GM12864 (cell line): ENCODE measurements at regions not wholly inside any gene's neighbourhood (a gene's known extent, or its start where the extent isn't known, plus 50 kb on each side); places are given as distances from the start of the nearest gene placed in this dataset.
A peak's percentile ranks its signal among the peaks of the same experiment; 100 is the strongest.

Source experiments
- DNase-seq: peaks from one replicate; pipeline ENCODE4 v3.0.0-alpha.2; 2011; ENCODE audit warnings: low read depth
- H3K4me3 ChIP-seq: 2 replicates; pipeline ENCODE4 v1.5.1; 2011; ENCODE audit warnings: mild to moderate bottlenecking, low read depth, low read length, control low read depth
- CTCF ChIP-seq: IDR thresholded peaks from 2 replicates; pipeline ENCODE4 v1.5.1; 2011; ENCODE audit warnings: low read depth, mild to moderate bottlenecking, moderate library complexity, low read length, control low read depth, inconsistent platforms; ENCODE audit errors: missing control alignments

DNA sequence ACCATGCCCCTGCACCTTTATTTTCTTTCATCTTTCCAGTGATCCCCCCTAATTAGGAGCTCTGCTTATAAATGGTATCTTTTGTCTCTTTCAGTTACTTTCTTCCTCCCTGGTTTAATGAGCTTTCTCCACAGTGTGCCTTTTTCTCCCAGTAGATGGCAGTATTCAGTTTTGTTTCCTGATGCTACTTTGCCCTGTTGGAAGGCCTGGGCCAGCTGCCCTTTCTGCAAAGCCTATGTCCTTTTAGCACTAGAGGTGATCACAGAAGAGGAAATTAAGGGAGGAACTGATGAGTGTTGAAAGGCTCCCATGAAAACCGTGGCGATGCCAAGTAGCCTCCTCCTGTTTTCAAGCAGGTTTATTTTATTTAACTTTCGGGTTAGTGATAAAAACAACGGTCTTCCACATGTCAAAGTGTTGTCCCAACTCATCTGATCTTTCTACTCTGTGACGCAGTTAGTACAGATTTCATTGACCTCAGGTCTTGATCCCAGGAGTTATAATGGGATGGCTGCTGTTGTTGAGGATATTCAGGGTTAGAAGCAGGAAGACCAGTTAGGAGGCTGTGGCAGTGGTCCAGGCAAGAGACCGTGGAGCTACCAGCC lies 184.2 kb upstream of the BMP2 start:
- no peak for DNase-seq
- H3K4me3 ChIP-seq = no peak overlapping the region
- TF ChIP-seq CTCF = peak; percentile 56

DNA sequence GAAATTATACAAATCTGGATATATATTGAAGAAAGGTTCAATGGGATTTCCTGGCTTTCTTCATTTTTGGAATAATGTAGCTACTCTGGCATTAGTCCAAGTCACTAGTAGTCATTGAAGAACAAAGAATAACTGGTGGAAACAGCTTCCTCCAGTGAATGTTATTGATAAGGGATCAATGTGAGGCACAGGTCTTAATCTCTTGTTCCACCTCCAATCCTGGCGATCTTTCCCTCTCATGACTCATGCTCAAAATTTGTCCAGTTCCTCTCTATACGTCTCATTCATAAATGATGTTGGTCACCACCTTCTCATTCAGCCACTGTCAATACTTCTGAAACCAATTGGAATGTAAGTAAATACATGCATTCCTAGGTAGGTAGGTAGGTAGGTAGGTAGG lies 185.0 kb upstream of the BMP2 start:
- no peak for DNase-seq
- no peak overlapping the region for H3K4me3 ChIP-seq
- TF ChIP-seq CTCF = no peak

DNA sequence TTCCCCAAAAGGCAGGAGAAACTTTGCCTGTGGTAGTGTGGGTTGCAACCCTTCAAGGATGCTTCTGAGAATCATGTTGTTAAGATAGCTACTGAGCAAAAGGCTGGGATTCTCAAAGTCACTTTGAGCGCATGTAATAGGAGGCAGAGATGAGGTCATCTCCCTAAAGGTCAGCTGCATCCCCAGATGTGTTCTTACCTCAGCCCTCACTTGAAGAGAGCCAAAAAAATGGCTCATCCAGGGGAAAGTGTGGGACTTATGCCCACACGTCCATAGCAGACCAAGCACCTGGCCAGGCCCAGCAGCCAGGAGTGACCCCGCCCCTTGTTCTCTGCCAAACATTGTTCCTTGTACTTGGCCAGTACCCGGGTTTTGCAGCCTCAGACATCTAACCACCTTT lies 187.0 kb upstream of the BMP2 start:
- no peak overlapping the region for H3K4me3 ChIP-seq
- no peak for TF ChIP-seq CTCF
- DNase-seq = no peak

- H3K4me3 ChIP-seq = no peak overlapping the region
- DNase-seq = no peak
- TF ChIP-seq CTCF = no peak
Measured at GRCh38 chr20:6579824-6580223, 187.7 kb upstream of the BMP2 start.

DNA sequence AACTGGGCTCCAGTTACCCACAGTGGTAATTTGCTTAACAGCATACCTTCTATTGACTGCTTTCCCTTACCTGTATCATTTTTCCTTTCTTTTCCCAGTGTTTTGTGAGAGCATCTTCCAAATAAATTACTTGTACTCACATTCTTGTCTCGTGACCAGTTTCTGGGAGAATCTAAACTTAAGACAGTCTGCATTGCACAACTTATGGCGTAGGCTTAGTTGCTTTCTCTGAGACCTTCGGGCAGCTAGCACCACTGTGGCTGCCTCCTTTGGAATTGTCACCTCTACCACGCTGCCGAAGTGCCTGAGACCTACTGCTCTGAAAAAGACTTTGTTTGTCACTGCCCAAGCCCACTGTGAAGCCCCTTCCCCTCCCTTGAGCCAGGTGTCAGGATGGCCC lies 188.1 kb upstream of the BMP2 start:
- no peak for TF ChIP-seq CTCF
- no peak overlapping the region for H3K4me3 ChIP-seq
- no peak for DNase-seq

DNA sequence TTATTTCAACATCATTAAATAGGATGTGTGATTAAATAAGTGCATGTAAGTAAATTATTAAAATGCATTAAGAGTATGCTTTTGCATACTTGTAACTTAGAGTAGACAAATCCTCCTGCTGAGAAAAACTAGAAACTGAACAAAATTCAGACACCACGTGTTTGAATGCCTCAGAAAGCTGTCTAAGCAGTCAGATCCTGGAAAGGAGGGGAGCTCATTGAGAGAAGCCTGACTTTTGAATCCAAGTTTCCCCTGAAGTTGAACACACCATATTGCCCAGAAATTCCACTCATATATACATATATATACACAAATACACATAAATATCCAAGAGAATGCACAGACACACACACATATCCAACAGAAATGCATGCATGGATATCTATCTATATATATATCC lies 190.0 kb upstream of the BMP2 start:
- no peak for DNase-seq
- no peak overlapping the region for H3K4me3 ChIP-seq
- TF ChIP-seq CTCF = no peak

GRCh38 chr20:6576726-6577125 lies 190.8 kb upstream of the BMP2 start:
- no peak for TF ChIP-seq CTCF
- no peak overlapping the region for H3K4me3 ChIP-seq
- no peak for DNase-seq
